ENCODE measurements at regions not wholly inside any gene's neighbourhood (a gene's known extent, or its start where the extent isn't known, plus 50 kb on each side); places are given as distances from the start of the nearest gene placed in this dataset.

DNA sequence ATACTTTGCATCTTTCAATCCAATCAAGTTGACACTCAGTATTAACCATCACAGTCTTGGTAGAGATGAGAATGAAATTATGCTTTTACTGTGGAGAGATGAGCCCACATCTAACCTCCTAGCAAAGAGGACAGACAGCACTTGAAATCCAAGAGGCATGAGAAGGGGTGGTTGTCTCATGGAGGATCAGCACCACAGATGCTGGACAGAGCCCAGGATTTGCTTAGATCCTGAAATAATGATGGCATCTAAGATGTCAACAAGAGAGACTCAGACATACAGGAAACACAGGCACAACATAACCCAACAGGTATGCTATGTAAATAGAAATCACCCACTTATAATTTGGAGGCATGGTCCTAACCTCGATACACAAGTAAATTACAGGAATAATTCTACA is 74.3 kb upstream of the VCX2 start:
- no peak for DNase-seq (ENCODE audit: low spot score)
- no peaks in the 10 kb centered on the region for H3K36me3 ChIP-seq (ENCODE audit: insufficient read depth, low read length, poor library complexity, severe bottlenecking)
- no peaks in the 10 kb centered on the region for H3K27me3 ChIP-seq (replicated peaks; ENCODE audit: insufficient read depth, low read depth, low read length, poor library complexity)
- no peak for TF ChIP-seq EZH2 (IDR thresholded peaks at IDR 0.05; ENCODE audit: borderline replicate concordance, low read depth, low read length, poor library complexity, severe bottlenecking)
- TF ChIP-seq, protein P1, sequence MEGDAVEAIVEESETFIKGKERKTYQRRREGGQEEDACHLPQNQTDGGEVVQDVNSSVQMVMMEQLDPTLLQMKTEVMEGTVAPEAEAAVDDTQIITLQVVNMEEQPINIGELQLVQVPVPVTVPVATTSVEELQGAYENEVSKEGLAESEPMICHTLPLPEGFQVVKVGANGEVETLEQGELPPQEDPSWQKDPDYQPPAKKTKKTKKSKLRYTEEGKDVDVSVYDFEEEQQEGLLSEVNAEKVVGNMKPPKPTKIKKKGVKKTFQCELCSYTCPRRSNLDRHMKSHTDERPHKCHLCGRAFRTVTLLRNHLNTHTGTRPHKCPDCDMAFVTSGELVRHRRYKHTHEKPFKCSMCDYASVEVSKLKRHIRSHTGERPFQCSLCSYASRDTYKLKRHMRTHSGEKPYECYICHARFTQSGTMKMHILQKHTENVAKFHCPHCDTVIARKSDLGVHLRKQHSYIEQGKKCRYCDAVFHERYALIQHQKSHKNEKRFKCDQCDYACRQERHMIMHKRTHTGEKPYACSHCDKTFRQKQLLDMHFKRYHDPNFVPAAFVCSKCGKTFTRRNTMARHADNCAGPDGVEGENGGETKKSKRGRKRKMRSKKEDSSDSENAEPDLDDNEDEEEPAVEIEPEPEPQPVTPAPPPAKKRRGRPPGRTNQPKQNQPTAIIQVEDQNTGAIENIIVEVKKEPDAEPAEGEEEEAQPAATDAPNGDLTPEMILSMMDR (conservative IDR thresholded peaks at IDR 0.05; ENCODE audit: low read depth, low read length), result no peak
- ChIA-PET POLR2A (ENCODE audit: low non-redundant PET) (no interaction called here), CTCF (no interaction called here)
- intact Hi-C loops (cut with micrococcal nuclease; ENCODE audit: unreplicated experiment), result no loop called here
- no peak overlapping the region for H3K27ac ChIP-seq (ENCODE audit: low read depth, low read length, poor library complexity, severe bottlenecking)
- BruUV-seq (replicated peaks), result no TSS peak
- no peaks in the 10 kb centered on the region for H3K9me3 ChIP-seq (ENCODE audit: low read depth, low read length, poor library complexity, severe bottlenecking)
- H3K4me1 ChIP-seq (ENCODE audit: insufficient read depth, low read length, poor library complexity, severe bottlenecking), result no peaks in the 10 kb centered on the region
- H3K4me3 ChIP-seq (ENCODE audit: low read depth, low read length, poor library complexity, severe bottlenecking), result no peak overlapping the region

DNA sequence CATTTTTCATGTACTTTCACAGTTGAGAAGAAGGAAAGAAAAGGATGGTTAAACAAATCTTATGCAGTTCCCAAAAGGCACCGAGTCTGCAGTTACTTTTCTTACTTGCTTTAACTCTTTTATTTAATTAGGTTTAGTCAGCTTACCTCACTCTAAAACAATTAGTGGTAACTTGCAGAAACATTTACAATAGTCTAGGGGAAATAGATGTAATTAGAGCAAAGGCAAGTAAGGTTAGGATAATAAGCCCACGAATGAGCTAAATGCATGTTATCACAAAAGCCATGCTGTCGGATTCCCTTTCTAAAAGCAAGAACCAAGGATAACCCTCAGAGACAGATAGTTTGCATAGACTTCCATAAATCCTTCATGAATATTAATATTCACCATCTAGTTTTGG is 82.0 kb upstream of the VCX2 start:
- BruUV-seq (replicated peaks), result no TSS peak
- no peaks in the 10 kb centered on the region for H3K27me3 ChIP-seq (replicated peaks; ENCODE audit: insufficient read depth, low read depth, low read length, poor library complexity)
- intact Hi-C loops (cut with micrococcal nuclease; ENCODE audit: unreplicated experiment), result no loop called here
- no peaks in the 10 kb centered on the region for H3K4me1 ChIP-seq (ENCODE audit: insufficient read depth, low read length, poor library complexity, severe bottlenecking)
- no peaks in the 10 kb centered on the region for H3K36me3 ChIP-seq (ENCODE audit: insufficient read depth, low read length, poor library complexity, severe bottlenecking)
- no peak overlapping the region for H3K4me3 ChIP-seq (ENCODE audit: low read depth, low read length, poor library complexity, severe bottlenecking)
- CTCF ChIA-PET, result no interaction called here
- DNase-seq (ENCODE audit: low spot score), result no peak
- peaks cover 3% of the 10 kb centered on the region for H3K9me3 ChIP-seq (ENCODE audit: low read depth, low read length, poor library complexity, severe bottlenecking)
- TF ChIP-seq, protein P1 (conservative IDR thresholded peaks at IDR 0.05; ENCODE audit: low read depth, low read length), result no peak
- TF ChIP-seq EZH2 (IDR thresholded peaks at IDR 0.05; ENCODE audit: borderline replicate concordance, low read depth, low read length, poor library complexity, severe bottlenecking), result no peak
- POLR2A ChIA-PET (ENCODE audit: low non-redundant PET), result no interaction called here
- H3K27ac ChIP-seq (ENCODE audit: low read depth, low read length, poor library complexity, severe bottlenecking), result no peak overlapping the region

DNA sequence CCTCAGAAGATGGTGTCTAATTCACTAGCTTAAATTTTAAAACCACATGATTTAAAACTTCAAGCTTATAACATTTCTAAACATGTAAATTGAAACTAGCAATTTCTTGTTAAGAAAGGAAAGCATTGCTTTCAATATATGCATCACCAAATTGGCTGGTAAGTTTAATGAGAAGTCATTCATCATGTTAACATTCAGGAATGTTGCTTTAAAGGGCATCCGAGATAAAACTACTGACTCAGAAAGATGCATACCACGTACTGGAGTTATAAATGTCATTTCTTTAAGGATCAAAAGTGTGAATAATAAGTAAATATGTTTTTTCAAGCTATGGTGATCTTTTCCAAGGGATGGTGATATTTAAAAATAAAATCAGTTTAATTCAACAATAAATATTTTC is 83.3 kb upstream of the VCX2 start:
- no peak for DNase-seq (ENCODE audit: low spot score)
- no peaks in the 10 kb centered on the region for H3K36me3 ChIP-seq (ENCODE audit: insufficient read depth, low read length, poor library complexity, severe bottlenecking)
- CTCF ChIA-PET, result no interaction called here
- no peaks in the 10 kb centered on the region for H3K27me3 ChIP-seq (replicated peaks; ENCODE audit: insufficient read depth, low read depth, low read length, poor library complexity)
- peaks cover 7% of the 10 kb centered on the region for H3K9me3 ChIP-seq (ENCODE audit: low read depth, low read length, poor library complexity, severe bottlenecking)
- no peak overlapping the region for H3K4me3 ChIP-seq (ENCODE audit: low read depth, low read length, poor library complexity, severe bottlenecking)
- no peak overlapping the region for H3K27ac ChIP-seq (ENCODE audit: low read depth, low read length, poor library complexity, severe bottlenecking)
- intact Hi-C loops (cut with micrococcal nuclease; ENCODE audit: unreplicated experiment), result no loop called here
- POLR2A ChIA-PET (ENCODE audit: low non-redundant PET), result no interaction called here
- H3K4me1 ChIP-seq (ENCODE audit: insufficient read depth, low read length, poor library complexity, severe bottlenecking), result no peaks in the 10 kb centered on the region
- BruUV-seq (replicated peaks), result no TSS peak
- TF ChIP-seq, protein P1 (conservative IDR thresholded peaks at IDR 0.05; ENCODE audit: low read depth, low read length), result no peak
- TF ChIP-seq EZH2 (IDR thresholded peaks at IDR 0.05; ENCODE audit: borderline replicate concordance, low read depth, low read length, poor library complexity, severe bottlenecking), result no peak

Data from A673 (cell line).